SJCRH30 (cell line): ENCODE measurements at regions not wholly inside any gene's neighbourhood (a gene's known extent, or its start where the extent isn't known, plus 50 kb on each side); places are given as distances from the start of the nearest gene placed in this dataset.

Experiments used
- DNase-seq, 2 experiments: peaks; one replicate each; pipeline ENCODE4 v3.0.0-alpha.2; 2015 to 2020
- H3K27ac ChIP-seq: fragments of 250-450 bp; sonication (Bioruptor Pico); 2 replicates; pipeline ENCODE4 v1.5.1; 2020; ENCODE audit warnings: mild to moderate bottlenecking, moderate library complexity
- H3K27me3 ChIP-seq: fragments of 250-450 bp; sonication (Bioruptor Pico); 2 replicates; pipeline ENCODE4 v1.5.1; 2020; ENCODE audit warnings: mild to moderate bottlenecking, moderate library complexity
- H3K36me3 ChIP-seq: fragments of 250-450 bp; sonication (Bioruptor Pico); 2 replicates; pipeline ENCODE4 v1.5.1; 2020; ENCODE audit warnings: mild to moderate bottlenecking, moderate library complexity
- H3K4me1 ChIP-seq: fragments of 250-450 bp; sonication (Bioruptor Pico); 2 replicates; pipeline ENCODE4 v1.5.1; 2020; ENCODE audit warnings: mild to moderate bottlenecking, moderate library complexity
- H3K4me3 ChIP-seq: fragments of 250-450 bp; sonication (Bioruptor Pico); 2 replicates; pipeline ENCODE4 v1.5.1; 2020; ENCODE audit warnings: mild to moderate bottlenecking, moderate library complexity
- H3K9me3 ChIP-seq: fragments of 250-450 bp; sonication (Bioruptor Pico); replicated peaks from 2 replicates; pipeline ENCODE4 v1.5.1; 2020; ENCODE audit warnings: mild to moderate bottlenecking, moderate library complexity

DNA sequence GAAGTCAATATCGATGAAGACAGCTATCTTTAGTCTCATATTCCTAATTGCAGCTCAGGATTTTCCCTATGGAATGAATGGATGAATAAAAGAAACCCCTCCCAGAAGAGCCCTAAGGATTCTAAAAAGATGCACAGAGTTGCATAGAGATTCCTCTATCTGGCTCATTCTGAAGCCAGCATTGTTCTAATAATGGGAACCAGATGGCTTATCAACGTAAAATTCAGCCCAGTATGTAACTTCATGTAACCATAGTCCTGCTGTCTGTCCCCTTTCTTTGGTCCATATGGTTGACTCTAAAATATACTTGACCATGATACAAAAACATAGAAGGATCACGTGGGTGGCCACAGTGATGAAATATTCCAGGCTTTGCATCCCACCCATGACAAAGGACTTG is 508.6 kb downstream of the RASEF start:
- Histone ChIP-seq H3K4me1 (peaks cover 19% of the 10 kb centered on the region), H3K27ac (no peak overlapping the region), H3K9me3 (no peaks in the 10 kb centered on the region; the same call in 1 of the 2 replicates), H3K36me3 (no peaks in the 10 kb centered on the region), H3K27me3 (no peaks in the 10 kb centered on the region), H3K4me3 (no peak overlapping the region)
- no peak for DNase-seq

DNA sequence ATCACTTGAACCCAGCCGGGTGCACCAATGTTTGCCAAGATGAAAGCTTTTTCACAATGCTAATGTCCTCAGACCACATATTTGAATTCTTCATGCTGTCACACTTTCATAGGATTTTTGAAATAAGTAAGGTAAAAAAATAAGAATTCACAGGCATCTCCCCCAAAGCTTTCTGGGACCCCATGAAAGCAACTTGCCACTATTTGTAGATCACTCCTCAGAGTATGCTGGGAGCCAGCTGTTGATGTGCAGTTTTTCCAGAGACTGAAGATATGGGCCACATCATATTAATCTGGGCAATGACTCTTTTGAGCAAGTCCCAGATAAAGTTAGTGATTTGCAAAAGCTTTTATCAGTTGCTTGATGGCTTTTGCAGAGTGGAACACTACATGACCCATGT is 507.9 kb downstream of the RASEF start:
- H3K36me3 ChIP-seq: no peaks in the 10 kb centered on the region
- no peak overlapping the region for H3K27ac ChIP-seq
- no peak for DNase-seq
- H3K27me3 ChIP-seq: no peaks in the 10 kb centered on the region
- no peaks in the 10 kb centered on the region; the same call in 1 of the 2 replicates for H3K9me3 ChIP-seq
- H3K4me1 ChIP-seq: peaks cover 19% of the 10 kb centered on the region
- no peak overlapping the region for H3K4me3 ChIP-seq

DNA sequence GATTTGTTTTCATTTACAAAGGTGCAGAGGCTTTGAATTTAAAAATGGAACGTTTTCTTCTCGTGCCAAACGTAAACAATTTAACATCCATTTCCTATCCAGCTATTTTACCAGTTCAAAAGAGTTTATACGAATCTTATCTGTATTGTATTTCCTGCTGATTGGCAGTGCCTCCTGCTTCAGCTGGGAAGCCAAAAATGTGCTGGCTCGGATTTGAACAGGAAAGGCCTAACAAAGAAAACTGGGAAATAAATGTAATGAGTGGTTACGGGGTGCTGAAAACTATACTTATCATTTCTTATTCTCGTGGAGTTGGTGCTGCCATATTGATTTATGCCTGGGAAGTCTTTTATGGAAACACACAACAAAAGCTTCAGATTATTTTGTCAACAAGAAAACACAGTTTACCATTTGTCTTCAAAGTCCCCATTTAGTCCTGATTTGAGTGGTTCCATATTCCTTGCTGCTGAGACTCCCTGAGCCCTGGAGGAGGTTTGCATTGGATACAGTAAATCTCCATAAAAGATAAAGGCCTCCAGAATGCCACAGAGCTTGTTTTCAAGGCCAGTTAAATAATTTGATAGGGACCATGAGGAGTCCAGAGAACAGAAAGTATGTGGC is 507.4 kb downstream of the RASEF start:
- peak; percentile 30 to 60 for DNase-seq
- H3K4me3 ChIP-seq: no peak overlapping the region
- H3K27ac ChIP-seq: peak overlapping the region; percentile 29
- no peaks in the 10 kb centered on the region for H3K27me3 ChIP-seq
- H3K4me1 ChIP-seq: peaks cover 19% of the 10 kb centered on the region
- H3K9me3 ChIP-seq: no peaks in the 10 kb centered on the region; the same call in 1 of the 2 replicates
- H3K36me3 ChIP-seq: no peaks in the 10 kb centered on the region

- DNase-seq: no peak
- no peaks in the 10 kb centered on the region for H3K27me3 ChIP-seq
- H3K9me3 ChIP-seq: no peaks in the 10 kb centered on the region; the same call in 1 of the 2 replicates
- peaks cover 19% of the 10 kb centered on the region for H3K4me1 ChIP-seq
- no peak overlapping the region for H3K27ac ChIP-seq
- no peaks in the 10 kb centered on the region for H3K36me3 ChIP-seq
- H3K4me3 ChIP-seq: no peak overlapping the region
Observed at GRCh38 chr9:82558346-82558745, 504.6 kb downstream of the RASEF start.

GRCh38 chr9:82558855-82559630 is 503.9 kb downstream of the RASEF start:
- DNase-seq: no peak
- Histone ChIP-seq H3K36me3 (no peaks in the 10 kb centered on the region), H3K4me3 (no peak overlapping the region), H3K27ac (no peak overlapping the region), H3K4me1 (peaks cover 16% of the 10 kb centered on the region), H3K9me3 (no peaks in the 10 kb centered on the region; the same call in 1 of the 2 replicates), H3K27me3 (no peaks in the 10 kb centered on the region)

DNA sequence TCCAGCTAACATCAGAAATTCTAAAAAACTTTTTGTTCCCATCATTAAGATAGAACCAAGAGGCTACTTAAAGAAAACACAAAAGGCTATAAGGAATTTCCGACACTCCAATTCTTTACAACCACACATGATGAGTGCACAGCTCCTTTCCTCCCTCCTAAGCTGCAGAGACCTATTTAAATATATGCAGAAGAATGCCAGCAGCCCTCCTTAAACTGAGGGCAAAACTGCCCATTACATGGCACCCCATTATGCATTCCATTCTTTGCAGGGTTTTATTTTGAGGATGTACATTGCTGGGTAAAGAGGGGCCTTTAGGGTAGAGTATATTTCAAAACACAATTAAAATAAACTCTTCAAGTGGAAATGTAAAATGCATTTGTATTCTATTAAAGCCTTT is 502.9 kb downstream of the RASEF start:
- H3K27ac ChIP-seq: no peak overlapping the region
- DNase-seq: no peak

GRCh38 chr9:82560457-82560904 is 502.5 kb downstream of the RASEF start:
- Histone ChIP-seq H3K27me3 (no peaks in the 10 kb centered on the region), H3K9me3 (no peaks in the 10 kb centered on the region), H3K4me3 (no peak overlapping the region), H3K4me1 (peaks cover 9% of the 10 kb centered on the region), H3K36me3 (no peaks in the 10 kb centered on the region), H3K27ac (no peak overlapping the region)
- no peak for DNase-seq

More for the DNA sequence above, 502.9 kb downstream of the RASEF start:
- H3K4me1 ChIP-seq: peaks cover 12% of the 10 kb centered on the region
- H3K4me3 ChIP-seq: no peak overlapping the region
- H3K27me3 ChIP-seq: no peaks in the 10 kb centered on the region
- H3K9me3 ChIP-seq: no peaks in the 10 kb centered on the region
- H3K36me3 ChIP-seq: no peaks in the 10 kb centered on the region

DNA sequence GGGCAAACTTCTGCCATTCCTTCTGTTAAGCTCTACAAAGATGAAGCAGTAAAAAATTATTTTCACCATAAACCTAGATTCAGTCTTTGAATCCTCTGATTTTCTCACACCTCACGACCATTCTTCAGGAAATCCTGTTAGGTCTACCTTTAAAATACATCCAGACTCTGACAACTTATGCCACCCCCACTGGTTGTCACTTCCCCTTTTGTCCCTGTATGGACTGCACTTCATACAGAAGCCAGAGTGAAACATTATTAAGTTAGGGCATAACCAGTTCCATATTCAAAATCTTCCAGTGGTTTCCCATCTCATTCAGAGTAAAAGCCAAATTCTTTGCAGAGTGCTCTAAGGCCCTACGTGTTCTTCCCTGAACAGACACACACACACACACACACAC is 499.8 kb downstream of the RASEF start:
- Histone ChIP-seq H3K4me1 (no peaks in the 10 kb centered on the region; the same call in 1 of the 2 replicates), H3K36me3 (no peaks in the 10 kb centered on the region), H3K27me3 (no peaks in the 10 kb centered on the region), H3K4me3 (no peak overlapping the region), H3K9me3 (0 out of 2 replicates have a peak, but pooled peaks cover 2% of the 10 kb centered on the region), H3K27ac (no peak overlapping the region)
- no peak for DNase-seq

DNA sequence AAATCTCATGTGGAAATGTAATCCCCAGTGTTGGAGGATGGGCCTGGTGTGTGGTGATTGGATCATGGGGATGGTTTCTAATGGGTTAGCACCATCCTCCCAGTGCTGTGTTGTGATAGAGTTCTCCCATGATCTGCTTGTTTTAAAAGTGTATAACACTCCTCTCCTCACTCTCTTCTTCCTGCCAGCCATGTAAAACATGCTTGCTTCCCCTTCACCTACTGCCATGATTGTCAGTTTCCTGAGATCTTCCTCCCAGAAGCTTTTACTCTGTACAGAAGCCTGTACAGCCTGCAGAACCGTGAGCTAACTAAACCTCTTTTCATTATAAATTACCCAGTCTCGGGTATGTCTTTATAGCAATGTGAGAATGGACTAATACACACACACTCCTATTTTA is 499.1 kb downstream of the RASEF start:
- DNase-seq: no peak
- no peak overlapping the region for H3K27ac ChIP-seq
- no peak overlapping the region for H3K4me3 ChIP-seq

DNA sequence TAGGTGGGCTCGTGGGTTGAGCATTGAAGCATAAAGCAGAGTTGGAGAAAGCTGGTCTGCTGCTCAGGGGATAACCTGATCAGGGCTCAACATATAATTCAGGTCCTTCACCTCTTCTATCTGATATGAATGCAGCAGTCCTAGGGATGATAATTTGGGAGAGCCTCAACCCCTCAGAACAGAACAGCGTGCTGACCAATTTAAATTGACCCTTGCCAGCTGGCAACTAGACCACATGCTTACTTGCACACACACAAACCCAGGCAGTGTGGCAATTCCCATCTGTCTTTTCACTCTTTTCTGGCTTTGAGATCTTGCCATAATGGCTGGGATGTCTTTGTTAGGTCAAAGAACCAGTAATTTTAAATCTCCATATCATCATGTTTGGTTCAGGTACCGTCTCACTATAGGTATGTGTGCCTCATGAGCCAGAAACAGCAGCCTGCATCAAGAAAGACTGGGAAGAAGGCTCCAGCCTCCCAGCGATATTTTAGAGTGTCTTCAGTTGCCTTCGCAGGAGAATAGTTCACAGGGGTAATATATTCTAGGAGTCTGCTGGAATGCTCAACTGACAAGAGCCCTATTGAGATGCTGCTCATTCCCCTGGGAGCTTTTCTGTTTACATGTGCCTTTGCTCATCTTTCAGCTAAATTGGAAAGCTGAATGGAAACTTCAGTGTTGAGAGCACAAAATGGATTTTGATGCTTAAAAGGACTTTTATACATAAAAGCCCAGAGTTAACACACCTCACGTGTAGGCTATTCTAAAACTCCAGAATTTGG is 497.6 kb downstream of the RASEF start:
- no peaks in the 10 kb centered on the region for H3K27me3 ChIP-seq
- H3K27ac ChIP-seq: no peak overlapping the region
- H3K36me3 ChIP-seq: no peaks in the 10 kb centered on the region
- H3K9me3 ChIP-seq: 0 out of 2 replicates have a peak, but pooled peaks cover 2% of the 10 kb centered on the region
- DNase-seq: peak; percentile 15 to 56
- H3K4me1 ChIP-seq: no peaks in the 10 kb centered on the region
- no peak overlapping the region for H3K4me3 ChIP-seq

More for the DNA sequence above, 499.1 kb downstream of the RASEF start:
- Histone ChIP-seq H3K4me1 (no peaks in the 10 kb centered on the region; the same call in 1 of the 2 replicates), H3K27me3 (no peaks in the 10 kb centered on the region), H3K9me3 (0 out of 2 replicates have a peak, but pooled peaks cover 2% of the 10 kb centered on the region), H3K36me3 (no peaks in the 10 kb centered on the region)

- Histone ChIP-seq H3K27me3 (no peaks in the 10 kb centered on the region), H3K4me3 (no peak overlapping the region), H3K27ac (no peak overlapping the region), H3K9me3 (0 out of 2 replicates have a peak, but pooled peaks cover 2% of the 10 kb centered on the region), H3K36me3 (no peaks in the 10 kb centered on the region), H3K4me1 (no peaks in the 10 kb centered on the region)
- no peak for DNase-seq
Observed at GRCh38 chr9:82567953-82568352, 495.0 kb downstream of the RASEF start.

GRCh38 chr9:82570226-82570625 is 492.7 kb downstream of the RASEF start:
- Histone ChIP-seq H3K4me1 (no peaks in the 10 kb centered on the region), H3K4me3 (no peak overlapping the region), H3K9me3 (0 out of 2 replicates have a peak, but pooled peaks cover 10% of the 10 kb centered on the region), H3K27me3 (no peaks in the 10 kb centered on the region), H3K27ac (no peak overlapping the region), H3K36me3 (no peaks in the 10 kb centered on the region)
- peak; percentile 61 to 80 for DNase-seq

- no peaks in the 10 kb centered on the region for H3K36me3 ChIP-seq
- no peak for DNase-seq
- H3K9me3 ChIP-seq: 0 out of 2 replicates have a peak, but pooled peaks cover 11% of the 10 kb centered on the region
- no peaks in the 10 kb centered on the region for H3K27me3 ChIP-seq
- H3K4me1 ChIP-seq: no peaks in the 10 kb centered on the region; the same call in 1 of the 2 replicates
- H3K4me3 ChIP-seq: no peak overlapping the region
- H3K27ac ChIP-seq: no peak overlapping the region
Observed at GRCh38 chr9:82571540-82571939, 491.4 kb downstream of the RASEF start.

DNA sequence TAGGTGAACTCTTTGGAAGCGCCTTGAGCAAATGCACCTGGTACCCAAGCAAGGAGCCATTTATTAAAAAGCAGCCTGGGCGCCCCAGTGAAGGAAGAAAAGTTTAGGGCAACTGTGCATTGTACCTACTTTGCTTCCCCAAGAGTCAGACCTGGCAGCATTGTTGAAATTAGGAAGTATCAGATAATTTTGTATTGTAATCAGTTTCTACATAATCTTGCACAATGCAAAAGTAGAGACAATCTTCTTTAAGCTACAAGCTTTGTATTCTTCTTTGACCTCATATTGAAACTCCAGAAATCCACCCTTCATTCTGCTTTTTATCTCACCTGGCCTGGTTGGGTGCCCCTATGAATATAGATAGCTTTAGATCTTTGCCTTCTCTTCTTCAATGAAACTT is 490.8 kb downstream of the RASEF start:
- H3K4me3 ChIP-seq: no peak overlapping the region
- DNase-seq: no peak
- no peak overlapping the region for H3K27ac ChIP-seq
- no peaks in the 10 kb centered on the region; the same call in 1 of the 2 replicates for H3K4me1 ChIP-seq
- H3K27me3 ChIP-seq: no peaks in the 10 kb centered on the region
- H3K36me3 ChIP-seq: no peaks in the 10 kb centered on the region
- 0 out of 2 replicates have a peak, but pooled peaks cover 11% of the 10 kb centered on the region for H3K9me3 ChIP-seq
